ENCODE measurements at regions not wholly inside any gene's neighbourhood (a gene's known extent, or its start where the extent isn't known, plus 50 kb on each side); places are given as distances from the start of the nearest gene placed in this dataset.

- H3K27me3 Mint-ChIP-seq (ENCODE audit: insufficient read depth) = no peaks in the 10 kb centered on the region
- no peak overlapping the region for H3K27ac Mint-ChIP-seq
- DNase-seq (ENCODE audit: low spot score) = no peak
- H3K4me3 Mint-ChIP-seq = no peak overlapping the region
- no peaks in the 10 kb centered on the region for H3K4me1 Mint-ChIP-seq (ENCODE audit: low read depth)
- H3K36me3 Mint-ChIP-seq (ENCODE audit: low read depth) = no peaks in the 10 kb centered on the region
- H3K9me3 Mint-ChIP-seq = no peaks in the 10 kb centered on the region
- intact Hi-C loops (cut with micrococcal nuclease) = no loop called here
Observed at GRCh38 chr2:210814251-210815025, 258.0 kb downstream of the CPS1 start.

DNA sequence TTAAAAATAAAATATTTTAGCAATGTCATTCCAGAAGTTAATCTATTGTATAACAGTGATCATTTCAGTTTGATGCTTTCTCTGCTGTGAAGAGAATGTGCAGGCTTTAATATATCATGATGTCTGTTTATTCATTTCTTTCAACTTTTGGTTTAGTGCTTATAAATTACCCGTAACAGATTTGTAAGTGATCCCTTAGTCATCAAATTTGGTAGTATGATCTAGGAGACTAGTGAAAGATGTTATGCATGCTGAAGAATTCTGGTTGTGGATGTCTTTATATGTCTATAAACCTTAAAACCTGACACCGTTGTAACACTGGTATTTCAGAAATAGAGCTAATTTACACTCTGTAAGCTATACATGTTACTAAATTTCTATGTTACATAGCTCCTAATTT, 260.4 kb downstream of the CPS1 start:
- Mint-ChIP-seq H3K4me3 (no peak overlapping the region), H3K27me3 (ENCODE audit: insufficient read depth) (no peaks in the 10 kb centered on the region), H3K9me3 (no peaks in the 10 kb centered on the region), H3K27ac (no peak overlapping the region), H3K36me3 (ENCODE audit: low read depth) (no peaks in the 10 kb centered on the region), H3K4me1 (ENCODE audit: low read depth) (no peaks in the 10 kb centered on the region)
- intact Hi-C loops (cut with micrococcal nuclease) = no loop called here
- DNase-seq (ENCODE audit: low spot score) = no peak

GRCh38 chr2:210818473-210818872, 262.1 kb downstream of the CPS1 start:
- Mint-ChIP-seq H3K36me3 (ENCODE audit: low read depth) (no peaks in the 10 kb centered on the region), H3K27me3 (ENCODE audit: insufficient read depth) (no peaks in the 10 kb centered on the region), H3K4me3 (no peak overlapping the region), H3K27ac (no peak overlapping the region), H3K4me1 (ENCODE audit: low read depth) (no peaks in the 10 kb centered on the region), H3K9me3 (no peaks in the 10 kb centered on the region)
- no peak for DNase-seq (ENCODE audit: low spot score)
- intact Hi-C loops (cut with micrococcal nuclease) = no loop called here

- Mint-ChIP-seq H3K27me3 (ENCODE audit: insufficient read depth) (no peaks in the 10 kb centered on the region), H3K36me3 (ENCODE audit: low read depth) (no peaks in the 10 kb centered on the region), H3K4me1 (ENCODE audit: low read depth) (no peaks in the 10 kb centered on the region), H3K27ac (no peak overlapping the region), H3K4me3 (no peak overlapping the region), H3K9me3 (no peaks in the 10 kb centered on the region)
- no peak for DNase-seq (ENCODE audit: low spot score)
- intact Hi-C loops (cut with micrococcal nuclease) = no loop called here
Observed at GRCh38 chr2:210833403-210833802, 277.0 kb downstream of the CPS1 start.

- no peaks in the 10 kb centered on the region for H3K9me3 Mint-ChIP-seq
- no peak overlapping the region for H3K4me3 Mint-ChIP-seq
- H3K4me1 Mint-ChIP-seq (ENCODE audit: low read depth) = no peaks in the 10 kb centered on the region
- no peaks in the 10 kb centered on the region for H3K27me3 Mint-ChIP-seq (ENCODE audit: insufficient read depth)
- DNase-seq (ENCODE audit: low spot score) = no peak
- H3K36me3 Mint-ChIP-seq (ENCODE audit: low read depth) = no peaks in the 10 kb centered on the region
- intact Hi-C loops (cut with micrococcal nuclease) = no loop called here
- H3K27ac Mint-ChIP-seq = no peak overlapping the region
Observed at GRCh38 chr2:210839034-210839433, 282.6 kb downstream of the CPS1 start.

- Mint-ChIP-seq H3K36me3 (ENCODE audit: low read depth) (no peaks in the 10 kb centered on the region), H3K4me3 (no peak overlapping the region), H3K27me3 (ENCODE audit: insufficient read depth) (no peaks in the 10 kb centered on the region), H3K4me1 (ENCODE audit: low read depth) (no peaks in the 10 kb centered on the region), H3K27ac (no peak overlapping the region), H3K9me3 (no peaks in the 10 kb centered on the region)
- DNase-seq (ENCODE audit: low spot score) = no peak
- intact Hi-C loops (cut with micrococcal nuclease) = no loop called here
Observed at GRCh38 chr2:210839450-210839849, 283.1 kb downstream of the CPS1 start.

GRCh38 chr2:210842896-210843295, 286.5 kb downstream of the CPS1 start:
- H3K9me3 Mint-ChIP-seq = no peaks in the 10 kb centered on the region
- H3K4me3 Mint-ChIP-seq = no peak overlapping the region
- H3K27ac Mint-ChIP-seq = no peak overlapping the region
- no peaks in the 10 kb centered on the region for H3K36me3 Mint-ChIP-seq (ENCODE audit: low read depth)
- H3K4me1 Mint-ChIP-seq (ENCODE audit: low read depth) = no peaks in the 10 kb centered on the region
- no peaks in the 10 kb centered on the region for H3K27me3 Mint-ChIP-seq (ENCODE audit: insufficient read depth)
- no peak for DNase-seq (ENCODE audit: low spot score)
- intact Hi-C loops (cut with micrococcal nuclease) = no loop called here

DNA sequence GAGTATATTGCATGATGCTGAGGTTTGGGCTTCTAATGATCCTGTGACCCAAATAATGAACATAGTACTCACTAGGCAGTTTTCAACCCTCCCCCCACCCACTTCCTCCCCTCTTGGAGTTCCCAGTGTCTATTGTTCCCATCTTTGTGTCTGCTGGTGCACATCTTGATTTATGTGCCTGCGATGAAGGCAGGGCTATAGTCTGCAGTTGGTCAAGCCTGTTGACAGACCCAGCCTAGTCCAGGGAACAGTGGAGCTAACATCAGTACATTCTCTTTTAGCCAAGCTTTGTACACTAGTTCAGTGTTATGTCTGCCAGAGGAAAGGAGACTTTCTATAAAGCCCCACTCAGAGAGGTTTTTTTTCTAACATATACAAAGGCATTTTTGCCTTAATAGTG, 287.6 kb downstream of the CPS1 start:
- DNase-seq (ENCODE audit: low spot score) = no peak
- intact Hi-C loops (cut with micrococcal nuclease) = no loop called here
- no peaks in the 10 kb centered on the region for H3K36me3 Mint-ChIP-seq (ENCODE audit: low read depth)

GRCh38 chr2:210859314-210859713, 302.9 kb downstream of the CPS1 start:
- Mint-ChIP-seq H3K36me3 (ENCODE audit: low read depth) (no peaks in the 10 kb centered on the region), H3K27me3 (ENCODE audit: insufficient read depth) (no peaks in the 10 kb centered on the region), H3K4me3 (no peak overlapping the region), H3K9me3 (no peaks in the 10 kb centered on the region), H3K27ac (no peak overlapping the region), H3K4me1 (ENCODE audit: low read depth) (no peaks in the 10 kb centered on the region)
- intact Hi-C loops (cut with micrococcal nuclease) = no loop called here
- no peak for DNase-seq (ENCODE audit: low spot score)

More for the DNA sequence above, 287.6 kb downstream of the CPS1 start:
- no peaks in the 10 kb centered on the region for H3K9me3 Mint-ChIP-seq
- no peak overlapping the region for H3K4me3 Mint-ChIP-seq
- H3K4me1 Mint-ChIP-seq (ENCODE audit: low read depth) = no peaks in the 10 kb centered on the region
- no peaks in the 10 kb centered on the region for H3K27me3 Mint-ChIP-seq (ENCODE audit: insufficient read depth)
- H3K27ac Mint-ChIP-seq = no peak overlapping the region

- Mint-ChIP-seq H3K27ac (no peak overlapping the region), H3K4me1 (ENCODE audit: low read depth) (no peaks in the 10 kb centered on the region), H3K4me3 (no peak overlapping the region), H3K36me3 (ENCODE audit: low read depth) (no peaks in the 10 kb centered on the region), H3K9me3 (no peaks in the 10 kb centered on the region), H3K27me3 (ENCODE audit: insufficient read depth) (no peaks in the 10 kb centered on the region)
- intact Hi-C loops (cut with micrococcal nuclease) = no loop called here
- DNase-seq (ENCODE audit: low spot score) = no peak
Observed at GRCh38 chr2:210860276-210860675, 303.9 kb downstream of the CPS1 start.

DNA sequence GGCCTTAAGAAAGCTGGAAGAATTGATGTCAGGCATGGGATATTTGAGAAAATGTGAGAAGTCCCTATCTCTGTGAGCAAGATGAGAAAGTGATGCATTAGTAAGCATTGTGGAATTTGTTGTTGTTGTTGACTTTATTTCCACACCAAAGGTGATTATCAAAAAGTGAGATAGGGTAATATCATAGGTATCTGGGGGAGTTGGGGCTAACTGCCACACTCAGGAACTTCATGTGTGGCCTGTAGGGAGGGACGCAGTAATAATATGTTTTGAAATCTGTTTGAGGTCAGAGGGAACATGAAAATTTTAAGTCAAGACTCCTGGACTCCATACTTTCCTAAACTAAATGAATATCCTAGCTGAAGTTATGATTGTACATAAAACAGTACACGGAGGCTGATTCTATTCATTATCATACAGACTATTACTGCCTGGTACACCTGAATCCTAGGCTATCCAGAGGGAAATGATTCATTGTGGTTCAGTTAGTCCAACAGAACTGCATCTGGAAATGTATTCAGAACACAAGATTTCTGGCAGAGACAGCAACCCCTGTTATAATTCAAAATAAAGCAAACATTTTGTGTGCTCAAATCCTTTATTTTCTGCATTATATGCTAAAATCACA, 304.8 kb downstream of the CPS1 start:
- H3K9me3 Mint-ChIP-seq = no peaks in the 10 kb centered on the region
- H3K27ac Mint-ChIP-seq = no peak overlapping the region

GRCh38 chr2:210862283-210863065, 306.1 kb downstream of the CPS1 start:
- Mint-ChIP-seq H3K9me3 (no peaks in the 10 kb centered on the region), H3K4me3 (no peak overlapping the region), H3K4me1 (ENCODE audit: low read depth) (no peaks in the 10 kb centered on the region), H3K27me3 (ENCODE audit: insufficient read depth) (no peaks in the 10 kb centered on the region), H3K27ac (no peak overlapping the region), H3K36me3 (ENCODE audit: low read depth) (no peaks in the 10 kb centered on the region)
- intact Hi-C loops (cut with micrococcal nuclease) = no loop called here
- no peak for DNase-seq (ENCODE audit: low spot score)

More for the DNA sequence above, 304.8 kb downstream of the CPS1 start:
- DNase-seq (ENCODE audit: low spot score) = no peak
- no peaks in the 10 kb centered on the region for H3K4me1 Mint-ChIP-seq (ENCODE audit: low read depth)
- intact Hi-C loops (cut with micrococcal nuclease) = no loop called here
- H3K36me3 Mint-ChIP-seq (ENCODE audit: low read depth) = no peaks in the 10 kb centered on the region
- H3K4me3 Mint-ChIP-seq = no peak overlapping the region
- no peaks in the 10 kb centered on the region for H3K27me3 Mint-ChIP-seq (ENCODE audit: insufficient read depth)

GRCh38 chr2:210863283-210863682, 306.9 kb downstream of the CPS1 start:
- H3K27ac Mint-ChIP-seq = no peak overlapping the region
- no peaks in the 10 kb centered on the region for H3K4me1 Mint-ChIP-seq (ENCODE audit: low read depth)
- H3K4me3 Mint-ChIP-seq = no peak overlapping the region
- no peaks in the 10 kb centered on the region for H3K9me3 Mint-ChIP-seq
- intact Hi-C loops (cut with micrococcal nuclease) = no loop called here
- no peaks in the 10 kb centered on the region for H3K36me3 Mint-ChIP-seq (ENCODE audit: low read depth)
- no peaks in the 10 kb centered on the region for H3K27me3 Mint-ChIP-seq (ENCODE audit: insufficient read depth)
- DNase-seq (ENCODE audit: low spot score) = no peak
